ENCODE measurements at regions not wholly inside any gene's neighbourhood (a gene's known extent, or its start where the extent isn't known, plus 50 kb on each side); places are given as distances from the start of the nearest gene placed in this dataset.

DNA sequence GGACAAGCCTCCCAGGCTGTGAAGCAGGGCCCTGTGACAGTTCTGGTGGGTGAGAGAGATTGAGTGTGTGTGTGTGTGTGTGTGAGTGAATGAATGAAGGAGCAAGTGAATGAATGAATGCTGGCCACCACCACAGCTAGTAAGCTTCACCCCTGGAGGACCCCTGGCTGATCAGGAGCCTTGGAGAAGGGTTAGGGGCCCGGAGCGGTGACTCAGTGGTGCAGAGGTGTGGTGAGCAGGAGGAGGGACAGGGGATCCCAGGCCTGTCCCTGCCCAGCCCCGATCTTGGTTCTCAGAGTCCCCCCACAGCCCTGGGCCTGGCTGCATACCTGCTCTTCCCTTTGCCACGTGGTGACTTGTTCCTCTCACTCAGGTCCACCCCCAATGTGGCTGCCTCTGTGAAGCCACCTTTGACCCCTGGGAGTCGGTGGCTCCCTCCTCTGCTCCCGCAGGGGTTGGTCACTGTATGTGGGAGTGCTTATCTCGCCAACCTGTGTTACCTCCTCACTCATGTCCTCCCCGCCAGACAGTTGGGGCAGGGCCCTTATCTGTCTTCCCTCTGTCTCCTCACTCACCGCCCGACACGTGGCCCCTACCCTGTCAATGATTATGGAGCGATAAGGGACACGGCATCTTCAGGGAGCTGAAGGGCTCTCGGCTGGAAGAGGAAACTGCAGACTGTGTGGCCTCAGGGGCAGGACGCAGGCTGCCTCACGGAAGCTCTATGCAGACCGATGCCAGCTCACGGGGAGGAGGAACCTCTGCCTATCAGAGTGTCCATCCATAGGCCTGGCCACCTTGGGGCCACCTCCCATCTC, 99.9 kb upstream of the PITX1 start:
- Histone ChIP-seq H3K27ac (ENCODE audit: low read depth, low read length) (no peak overlapping the region), H3K4me3 (ENCODE audit: low read depth, low read length) (no peak overlapping the region), H3K27me3 (ENCODE audit: control insufficient read depth, insufficient read depth, low read length) (no peaks in the 10 kb centered on the region), H3K9me3 (ENCODE audit: control insufficient read depth, insufficient read depth, low read length) (no peaks in the 10 kb centered on the region)
- CTCF ChIA-PET: no interaction called here
- DNase-seq (ENCODE audit: low read depth, low spot score): no peak
- TF ChIP-seq, protein P1, sequence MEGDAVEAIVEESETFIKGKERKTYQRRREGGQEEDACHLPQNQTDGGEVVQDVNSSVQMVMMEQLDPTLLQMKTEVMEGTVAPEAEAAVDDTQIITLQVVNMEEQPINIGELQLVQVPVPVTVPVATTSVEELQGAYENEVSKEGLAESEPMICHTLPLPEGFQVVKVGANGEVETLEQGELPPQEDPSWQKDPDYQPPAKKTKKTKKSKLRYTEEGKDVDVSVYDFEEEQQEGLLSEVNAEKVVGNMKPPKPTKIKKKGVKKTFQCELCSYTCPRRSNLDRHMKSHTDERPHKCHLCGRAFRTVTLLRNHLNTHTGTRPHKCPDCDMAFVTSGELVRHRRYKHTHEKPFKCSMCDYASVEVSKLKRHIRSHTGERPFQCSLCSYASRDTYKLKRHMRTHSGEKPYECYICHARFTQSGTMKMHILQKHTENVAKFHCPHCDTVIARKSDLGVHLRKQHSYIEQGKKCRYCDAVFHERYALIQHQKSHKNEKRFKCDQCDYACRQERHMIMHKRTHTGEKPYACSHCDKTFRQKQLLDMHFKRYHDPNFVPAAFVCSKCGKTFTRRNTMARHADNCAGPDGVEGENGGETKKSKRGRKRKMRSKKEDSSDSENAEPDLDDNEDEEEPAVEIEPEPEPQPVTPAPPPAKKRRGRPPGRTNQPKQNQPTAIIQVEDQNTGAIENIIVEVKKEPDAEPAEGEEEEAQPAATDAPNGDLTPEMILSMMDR (IDR thresholded peaks at IDR 0.05; ENCODE audit: low read depth, low read length): no peak
- POLR2A ChIA-PET: no interaction called here

DNA sequence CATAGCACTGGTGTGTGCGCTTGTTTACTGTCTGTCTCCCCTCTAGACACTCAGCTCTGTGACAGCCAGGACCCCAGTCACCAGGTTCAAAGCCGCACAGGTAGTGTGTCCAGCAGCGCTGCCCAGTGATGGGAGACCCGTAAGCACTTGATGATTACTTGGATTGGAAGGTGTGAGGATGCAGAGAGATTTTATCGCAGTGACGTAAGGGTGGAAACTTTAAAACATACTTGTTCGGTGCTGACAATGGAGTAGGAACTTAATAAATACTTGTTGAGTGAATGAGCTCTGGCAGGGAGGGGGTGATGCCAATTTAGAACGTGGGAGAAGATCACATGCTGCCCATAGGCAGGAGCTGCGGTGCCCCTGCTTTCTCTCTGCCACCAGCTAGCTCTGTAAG, 99.2 kb upstream of the PITX1 start:
- TF ChIP-seq, protein P1 (IDR thresholded peaks at IDR 0.05; ENCODE audit: low read depth, low read length): no peak
- Histone ChIP-seq H3K4me3 (ENCODE audit: low read depth, low read length) (no peak overlapping the region), H3K27me3 (ENCODE audit: control insufficient read depth, insufficient read depth, low read length) (no peaks in the 10 kb centered on the region), H3K27ac (ENCODE audit: low read depth, low read length) (no peak overlapping the region), H3K9me3 (ENCODE audit: control insufficient read depth, insufficient read depth, low read length) (no peaks in the 10 kb centered on the region)
- CTCF ChIA-PET: no interaction called here
- no peak for DNase-seq (ENCODE audit: low read depth, low spot score)
- POLR2A ChIA-PET: no interaction called here

DNA sequence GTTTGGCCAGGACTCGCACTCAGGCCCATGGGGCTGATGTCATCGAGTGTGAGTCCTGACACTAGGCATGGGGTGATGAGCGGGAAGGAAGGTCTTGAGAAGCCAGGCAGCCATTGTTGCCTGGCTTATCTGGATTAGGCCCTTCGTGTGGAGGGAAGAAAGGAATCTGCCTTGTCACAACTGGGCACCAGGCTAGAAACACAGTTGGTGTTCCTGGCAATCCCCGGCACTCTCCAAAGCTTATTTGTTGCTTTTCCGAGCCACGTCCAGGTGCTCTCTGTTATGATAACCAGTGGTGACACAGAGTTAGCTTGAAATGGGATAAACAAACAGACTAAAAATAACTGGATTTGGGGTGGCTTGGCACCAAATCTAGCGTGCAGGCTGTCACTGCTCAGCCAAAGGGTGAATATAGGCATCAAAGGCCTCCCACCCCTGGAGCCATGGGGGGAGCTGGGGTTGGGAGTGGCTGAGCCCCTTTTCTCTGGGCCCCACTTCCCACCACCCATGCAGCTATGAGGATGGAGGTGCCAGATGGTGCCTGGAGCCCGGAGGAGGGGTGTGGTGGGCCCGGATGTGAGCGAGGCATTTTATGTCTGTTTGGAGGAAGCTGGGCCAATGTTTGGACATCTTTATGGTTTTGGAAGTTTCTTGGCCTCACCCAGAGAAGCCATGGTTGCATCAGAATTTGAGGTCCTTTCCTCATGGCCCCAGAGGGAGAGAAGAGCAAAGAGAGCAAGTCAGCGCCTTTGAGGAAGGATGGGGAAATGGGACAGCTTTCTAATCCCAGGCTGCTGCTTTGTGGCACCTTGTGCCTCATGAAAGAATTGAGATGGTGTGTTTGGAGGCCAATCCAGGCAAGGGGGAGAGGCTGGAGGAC, 98.0 kb upstream of the PITX1 start:
- Histone ChIP-seq H3K4me3 (ENCODE audit: low read depth, low read length) (no peak overlapping the region), H3K27me3 (ENCODE audit: control insufficient read depth, insufficient read depth, low read length) (no peaks in the 10 kb centered on the region), H3K27ac (ENCODE audit: low read depth, low read length) (no peak overlapping the region), H3K9me3 (ENCODE audit: control insufficient read depth, insufficient read depth, low read length) (no peaks in the 10 kb centered on the region)
- DNase-seq (ENCODE audit: low read depth, low spot score): no peak
- ChIA-PET POLR2A (no interaction called here), CTCF (no interaction called here)
- TF ChIP-seq, protein P1 (IDR thresholded peaks at IDR 0.05; ENCODE audit: low read depth, low read length): no peak

DNA sequence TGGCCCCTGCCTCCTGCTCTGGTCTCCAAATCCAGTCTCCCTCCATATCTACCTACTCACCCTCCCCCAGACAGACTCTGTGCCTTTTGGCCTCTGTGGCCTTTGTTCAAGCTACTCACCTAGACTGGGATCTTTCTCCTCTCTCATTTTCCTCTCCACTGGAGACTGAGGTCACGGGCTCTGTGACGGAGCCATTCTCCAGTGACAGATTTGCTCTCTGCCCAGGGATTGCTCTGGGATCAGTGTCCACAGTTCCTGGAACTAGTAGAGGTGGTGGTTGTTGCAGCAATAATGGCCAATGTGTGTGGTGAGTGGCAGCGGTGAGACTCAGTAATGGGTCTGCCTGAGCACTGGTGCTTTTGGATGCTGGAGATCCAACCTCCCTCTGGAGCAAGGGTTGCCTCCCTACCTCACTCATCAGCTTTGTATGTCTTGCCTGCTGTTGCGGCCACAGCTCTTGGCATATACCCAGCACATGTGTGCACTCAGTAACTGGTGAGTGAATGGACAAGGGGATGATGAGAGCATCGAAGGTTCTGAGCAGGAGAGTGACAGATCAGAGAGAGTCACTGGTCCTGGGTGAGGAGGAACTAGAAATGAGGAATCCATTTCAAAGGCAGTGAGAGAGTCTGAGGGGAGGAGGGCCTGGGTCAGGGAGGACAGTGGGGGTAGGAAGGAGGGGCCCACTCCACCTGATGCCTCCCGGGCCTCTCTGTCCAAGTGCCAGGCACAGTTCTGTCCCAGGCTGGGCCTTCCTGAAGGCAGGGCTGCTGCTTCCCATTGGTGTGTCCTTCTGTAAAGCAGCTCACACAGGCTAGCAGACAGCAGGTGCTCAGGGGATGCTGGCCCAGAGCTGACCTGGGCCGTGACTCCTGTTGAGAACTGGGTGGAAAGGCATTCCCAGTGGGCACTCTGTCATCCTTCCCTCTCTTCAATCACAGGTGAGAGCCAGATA, 96.5 kb upstream of the PITX1 start:
- H3K9me3 ChIP-seq (ENCODE audit: control insufficient read depth, insufficient read depth, low read length): no peaks in the 10 kb centered on the region
- H3K27ac ChIP-seq (ENCODE audit: low read depth, low read length): no peak overlapping the region
- TF ChIP-seq, protein P1 (IDR thresholded peaks at IDR 0.05; ENCODE audit: low read depth, low read length): no peak
- no peaks in the 10 kb centered on the region for H3K27me3 ChIP-seq (ENCODE audit: control insufficient read depth, insufficient read depth, low read length)
- POLR2A ChIA-PET: no interaction called here
- peak; percentile 23 for DNase-seq (ENCODE audit: low read depth, low spot score)
- CTCF ChIA-PET: no interaction called here
- H3K4me3 ChIP-seq (ENCODE audit: low read depth, low read length): no peak overlapping the region
